SU-DHL-6 (cell line): ENCODE measurements at regions not wholly inside any gene's neighbourhood (a gene's known extent, or its start where the extent isn't known, plus 50 kb on each side); places are given as distances from the start of the nearest gene placed in this dataset.

ENCODE experiments used
- CTCF ChIP-seq: fragments of 200-600 bp; sonication (generic); IDR thresholded peaks from one replicate; pipeline ENCODE4 v1.5.1; 2017; ENCODE audit warnings: antibody characterized with exemption, mild to moderate bottlenecking, low read length, moderate library complexity; ENCODE audit not compliant: insufficient read depth, poor library complexity, severe bottlenecking
- EZH2phosphoT487 ChIP-seq: fragments of 200-600 bp; sonication (generic), shearing (Covaris generic); conservative IDR thresholded peaks from 2 replicates; pipeline ENCODE4 v1.6.1; 2018; ENCODE audit warnings: mild to moderate bottlenecking, antibody characterized with exemption, low read length, moderate library complexity, mixed read lengths

- no peak for TF ChIP-seq CTCF
- TF ChIP-seq EZH2phosphoT487, result no peak
Observed at GRCh38 chr5:100043475-100043874, 491.7 kb upstream of the FAM174A start.
